SH-SY5Y (cell line): ENCODE measurements at regions not wholly inside any gene's neighbourhood (a gene's known extent, or its start where the extent isn't known, plus 50 kb on each side); places are given as distances from the start of the nearest gene placed in this dataset.

Source experiments
- GATA2 ChIP-seq: IDR thresholded peaks from 2 replicates; pipeline ENCODE4 v1.6.1; 2011; ENCODE audit warnings: mild to moderate bottlenecking, low read depth, low read length
- GATA3 ChIP-seq: IDR thresholded peaks from 2 replicates; pipeline ENCODE4 v1.6.1; 2011; ENCODE audit warnings: low read depth, mild to moderate bottlenecking, low read length, moderate library complexity

- TF ChIP-seq GATA2 (no peak), GATA3 (no peak)
Measured at GRCh38 chrX:42378857-42379256, 399.1 kb downstream of the PPP1R2C start.
